NT2/D1 (cell line): ENCODE measurements at regions not wholly inside any gene's neighbourhood (a gene's known extent, or its start where the extent isn't known, plus 50 kb on each side); places are given as distances from the start of the nearest gene placed in this dataset.
"Not testable (repeated sequence)": the region's sequence is repeated elsewhere in the genome, so short reads cannot be mapped to it uniquely, and the experiment has no call there.

Experiments
- DNase-seq: peaks from one replicate; pipeline ENCODE4 v3.0.0-alpha.2; 2011; ENCODE audit warnings: low read depth, low spot score
- H3K27me3 ChIP-seq: 2 replicates; pipeline ENCODE4 v1.6.0; 2011; ENCODE audit warnings: mild to moderate bottlenecking; ENCODE audit not compliant: insufficient read length, insufficient read depth
- H3K36me3 ChIP-seq: 2 replicates; pipeline ENCODE4 v1.6.1; 2011; ENCODE audit warnings: mild to moderate bottlenecking, low read length, mixed read lengths; ENCODE audit not compliant: insufficient read depth, insufficient read length
- H3K4me1 ChIP-seq: 2 replicates; pipeline ENCODE4 v1.5.1; 2011; ENCODE audit not compliant: insufficient read depth, insufficient read length
- H3K4me3 ChIP-seq: 2 replicates; pipeline ENCODE4 v1.5.1; 2011; ENCODE audit warnings: low read depth; ENCODE audit not compliant: insufficient read length
- H3K9ac ChIP-seq: 2 replicates; pipeline ENCODE4 v1.6.0; 2011; ENCODE audit warnings: low read depth; ENCODE audit not compliant: insufficient read length
- H3K9me3 ChIP-seq: 2 replicates; pipeline ENCODE4 v1.5.1; 2011; ENCODE audit warnings: mild to moderate bottlenecking, low read length; ENCODE audit not compliant: insufficient read depth
- SUZ12 ChIP-seq: IDR thresholded peaks from 2 replicates; pipeline ENCODE4 v1.6.1; 2011; ENCODE audit not compliant: insufficient read length, insufficient read depth; ENCODE audit errors: extremely low read depth
- YY1 ChIP-seq: IDR thresholded peaks from 2 replicates; pipeline ENCODE4 v1.6.1; 2011; ENCODE audit not compliant: insufficient read length, insufficient read depth
- ZNF274 ChIP-seq: IDR thresholded peaks from 2 replicates; pipeline ENCODE4 v1.6.1; 2011; ENCODE audit warnings: mild to moderate bottlenecking, low read depth, low read length

DNA sequence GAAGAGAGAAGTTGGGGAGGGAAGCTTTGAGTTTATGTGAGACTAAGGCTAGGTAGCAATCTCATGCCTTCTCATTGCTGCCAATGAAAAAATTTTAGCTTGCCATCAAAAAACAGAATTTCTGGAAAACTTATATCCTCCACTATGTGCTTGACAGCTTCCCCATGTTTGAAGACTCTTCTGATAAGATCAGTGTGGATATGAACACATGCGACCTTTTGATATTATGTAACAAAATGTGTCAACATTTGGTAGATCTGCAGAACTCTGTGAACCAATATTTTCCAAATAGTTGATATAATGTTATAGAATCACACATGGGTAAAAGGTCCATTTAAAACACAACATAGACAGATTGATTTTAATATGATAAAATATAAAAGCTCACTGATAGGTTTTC, 380.9 kb upstream of the PROK2 start:
- DNase-seq, result no peak
- Histone ChIP-seq H3K9ac (no peak overlapping the region), H3K9me3 (no peaks in the 10 kb centered on the region), H3K4me3 (no peak overlapping the region), H3K4me1 (peaks cover 4% of the 10 kb centered on the region), H3K27me3 (no peaks in the 10 kb centered on the region), H3K36me3 (no peaks in the 10 kb centered on the region)
- no peak for TF ChIP-seq YY1
- no peak for TF ChIP-seq ZNF274
- no peak for TF ChIP-seq SUZ12

DNA sequence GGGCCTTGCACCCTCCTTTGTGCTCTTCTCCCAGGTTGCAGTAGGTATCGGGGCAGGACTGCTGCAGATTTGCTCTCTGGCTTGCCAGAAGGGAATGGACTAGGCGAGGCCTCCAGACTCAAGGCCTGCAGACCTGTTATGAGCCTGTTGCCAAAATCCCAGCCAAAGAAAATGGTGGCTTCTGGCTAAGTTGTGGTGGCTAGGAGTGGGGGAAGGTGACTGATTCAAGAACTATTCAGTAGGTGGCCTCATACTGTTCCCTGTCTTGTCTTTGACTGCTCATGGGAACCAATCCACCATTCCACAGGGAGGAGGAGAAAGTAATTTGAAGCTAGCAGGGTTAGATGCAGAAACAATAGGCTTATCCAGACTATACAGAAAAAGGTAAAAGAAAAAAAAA, 380.4 kb upstream of the PROK2 start:
- Histone ChIP-seq H3K36me3 (no peaks in the 10 kb centered on the region), H3K27me3 (no peaks in the 10 kb centered on the region), H3K4me3 (no peak overlapping the region), H3K4me1 (peaks cover 4% of the 10 kb centered on the region), H3K9ac (no peak overlapping the region), H3K9me3 (no peaks in the 10 kb centered on the region)
- no peak for TF ChIP-seq YY1
- TF ChIP-seq SUZ12, result no peak
- no peak for TF ChIP-seq ZNF274
- no peak for DNase-seq

DNA sequence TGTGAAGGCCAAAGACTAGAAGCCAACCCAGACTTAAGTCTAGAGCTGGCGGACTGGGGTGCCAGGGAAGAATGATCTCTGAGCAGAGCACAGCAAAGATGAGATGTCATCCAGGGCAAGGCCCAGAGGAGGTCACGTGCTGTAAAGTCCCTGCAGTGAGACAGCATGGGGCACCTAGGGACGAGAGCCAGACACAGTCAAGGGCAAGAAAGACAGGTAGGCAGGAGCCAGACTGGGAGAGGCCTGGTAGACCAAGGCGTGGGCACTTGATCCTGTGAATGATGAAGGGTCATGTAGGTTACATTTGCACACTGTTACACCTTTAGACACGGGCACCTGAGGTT, 379.7 kb upstream of the PROK2 start:
- Histone ChIP-seq H3K4me1 (peaks cover 4% of the 10 kb centered on the region), H3K9ac (no peak overlapping the region), H3K36me3 (no peaks in the 10 kb centered on the region), H3K4me3 (no peak overlapping the region), H3K9me3 (no peaks in the 10 kb centered on the region), H3K27me3 (no peaks in the 10 kb centered on the region)
- no peak for DNase-seq
- TF ChIP-seq ZNF274, result no peak
- TF ChIP-seq SUZ12, result no peak

DNA sequence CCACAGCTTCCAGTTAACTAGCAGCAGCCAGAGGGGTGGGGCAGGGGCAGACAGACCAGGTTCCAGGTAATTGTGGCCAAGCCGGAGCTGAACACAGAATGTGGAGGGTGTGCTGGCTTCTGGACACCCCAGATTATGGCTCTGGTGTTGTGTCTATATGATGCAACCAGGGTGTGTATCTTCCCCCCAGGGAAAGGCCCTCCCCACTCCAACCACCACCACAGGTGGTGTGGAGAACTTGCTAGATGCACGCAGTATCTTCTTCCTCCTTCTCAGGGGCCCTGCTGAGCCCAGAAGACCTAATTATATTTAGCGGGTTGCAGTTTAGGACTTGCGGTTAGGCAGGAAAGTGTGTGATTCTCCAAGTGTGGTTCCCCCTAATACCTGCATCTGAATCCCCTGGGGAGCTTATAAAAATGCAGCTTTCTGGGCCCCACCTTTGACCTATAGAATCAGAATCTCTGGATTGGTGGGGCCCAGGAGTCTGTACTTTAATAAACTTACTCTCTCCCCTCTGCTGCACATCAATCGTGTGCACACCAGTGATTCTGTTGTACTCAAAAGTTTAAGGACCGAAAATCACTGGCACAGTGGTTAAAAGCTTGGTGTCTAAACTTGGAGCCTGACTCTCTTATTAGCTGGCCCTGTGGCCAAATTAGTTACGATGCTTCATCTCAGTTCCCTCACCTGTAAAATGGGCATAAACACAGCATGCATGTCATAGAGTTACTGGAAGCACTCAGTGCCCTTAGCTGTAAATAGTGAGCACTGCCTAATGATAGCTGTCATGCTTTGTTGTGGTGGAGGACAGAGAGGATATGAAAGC, 379.1 kb upstream of the PROK2 start:
- Histone ChIP-seq H3K4me3 (no peak overlapping the region), H3K4me1 (peaks cover 7% of the 10 kb centered on the region), H3K27me3 (no peaks in the 10 kb centered on the region), H3K36me3 (no peaks in the 10 kb centered on the region), H3K9me3 (no peaks in the 10 kb centered on the region), H3K9ac (no peak overlapping the region)
- no peak for DNase-seq
- TF ChIP-seq ZNF274, result no peak
- no peak for TF ChIP-seq SUZ12
- TF ChIP-seq YY1, result no peak

DNA sequence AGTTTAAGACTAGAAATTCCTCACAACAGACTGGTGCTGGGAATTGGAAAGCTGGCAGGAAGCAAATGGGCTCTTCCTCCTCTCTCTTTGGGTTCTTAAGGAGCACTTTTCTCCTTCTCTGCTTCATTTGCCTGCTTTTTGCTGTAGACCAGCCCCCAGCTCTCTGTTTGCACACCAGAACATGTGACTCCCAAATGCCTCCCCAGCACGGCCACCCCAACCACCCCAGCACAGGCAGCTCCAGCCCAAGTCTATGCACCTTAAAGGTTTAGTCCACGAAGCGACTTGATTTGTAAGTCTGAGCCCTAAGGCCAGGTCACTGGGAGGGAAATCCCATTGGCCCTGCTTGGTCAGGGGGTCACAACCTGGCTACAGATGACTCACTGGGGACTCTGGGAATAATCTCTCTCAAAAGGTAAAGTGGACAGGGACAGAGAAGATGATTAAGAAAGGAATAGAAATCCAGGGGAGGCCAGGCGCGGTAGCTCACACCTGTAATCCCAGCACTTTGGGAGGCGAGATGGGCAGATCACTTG, 377.8 kb upstream of the PROK2 start:
- no peak for DNase-seq
- H3K9ac ChIP-seq, result no peak overlapping the region
- peaks cover 13% of the 10 kb centered on the region for H3K4me1 ChIP-seq
- H3K27me3 ChIP-seq, result no peaks in the 10 kb centered on the region
- H3K9me3 ChIP-seq, result no peaks in the 10 kb centered on the region
- H3K4me3 ChIP-seq, result no peak overlapping the region
- TF ChIP-seq ZNF274, result no peak
- no peak for TF ChIP-seq YY1
- TF ChIP-seq SUZ12, result no peak
- no peaks in the 10 kb centered on the region for H3K36me3 ChIP-seq

DNA sequence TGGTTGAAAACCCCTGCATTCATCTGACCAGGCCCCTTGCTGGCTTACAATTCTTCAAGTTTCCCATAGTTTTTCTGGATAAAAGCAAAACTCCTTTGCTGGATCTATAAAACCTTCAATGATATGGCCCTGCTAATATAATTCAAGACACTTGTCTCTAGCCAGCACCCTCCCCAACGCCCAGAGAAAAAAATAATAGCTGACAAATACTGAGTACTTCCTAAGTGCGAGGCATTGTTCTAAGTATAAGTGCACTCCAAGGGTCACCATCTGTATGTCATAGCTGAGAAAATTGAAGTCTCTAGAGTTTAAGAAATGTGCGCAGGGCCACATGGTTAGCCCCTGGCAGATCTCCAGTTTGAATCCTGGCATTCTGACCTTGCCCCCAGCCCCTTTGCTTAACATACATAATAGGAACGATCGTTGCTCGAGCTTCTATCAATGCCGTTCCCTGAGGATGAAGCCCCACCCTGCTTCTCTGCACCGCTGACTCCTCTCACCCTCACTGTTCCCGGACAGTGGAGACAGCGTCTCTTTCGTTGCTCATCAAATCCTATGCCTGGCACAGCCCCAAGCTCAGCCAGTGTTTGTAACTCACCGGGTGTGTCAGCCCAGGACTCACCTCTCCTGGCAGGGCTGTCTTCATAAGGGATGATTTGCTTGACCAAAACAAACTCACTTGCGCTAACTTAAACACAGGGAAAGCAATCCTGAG, 377.1 kb upstream of the PROK2 start:
- Histone ChIP-seq H3K4me1 (peaks cover 13% of the 10 kb centered on the region), H3K9me3 (no peaks in the 10 kb centered on the region), H3K4me3 (no peak overlapping the region), H3K9ac (no peak overlapping the region), H3K27me3 (no peaks in the 10 kb centered on the region), H3K36me3 (no peaks in the 10 kb centered on the region)
- TF ChIP-seq ZNF274, result no peak
- no peak for TF ChIP-seq YY1
- no peak for TF ChIP-seq SUZ12
- no peak for DNase-seq

DNA sequence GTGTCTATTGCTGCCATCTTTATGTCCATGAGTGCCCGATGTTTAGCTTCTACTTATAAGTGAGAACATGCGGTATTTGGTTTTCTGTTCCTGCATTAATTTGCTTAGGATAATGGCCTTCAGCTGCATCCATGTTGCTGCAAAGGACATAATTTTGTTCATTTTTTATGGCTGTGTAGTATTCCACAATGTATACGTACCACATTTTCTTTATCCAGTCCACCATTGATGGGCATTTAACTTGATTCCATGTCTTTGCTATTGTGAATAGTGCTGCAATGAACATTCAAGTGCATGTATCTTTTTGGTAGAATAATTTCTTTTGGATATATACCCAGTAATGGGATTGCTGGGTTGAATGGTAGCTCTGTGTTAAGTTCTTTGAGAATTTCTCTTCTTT, 376.3 kb upstream of the PROK2 start:
- not testable (repeated sequence) for DNase-seq, H3K9ac ChIP-seq, H3K9me3 ChIP-seq, H3K4me3 ChIP-seq, H3K36me3 ChIP-seq, H3K27me3 ChIP-seq
- peaks cover 13% of the 10 kb centered on the region for H3K4me1 ChIP-seq
